HG03139 (cell line): ENCODE measurements at regions not wholly inside any gene's neighbourhood (a gene's known extent, or its start where the extent isn't known, plus 50 kb on each side); places are given as distances from the start of the nearest gene placed in this dataset.

Source experiments
- ATAC-seq: cut with Tn5 transposase; IDR thresholded peaks from one replicate; pipeline ENCODE4 v1.9.1; 2021; ENCODE audit not compliant: unreplicated experiment

DNA sequence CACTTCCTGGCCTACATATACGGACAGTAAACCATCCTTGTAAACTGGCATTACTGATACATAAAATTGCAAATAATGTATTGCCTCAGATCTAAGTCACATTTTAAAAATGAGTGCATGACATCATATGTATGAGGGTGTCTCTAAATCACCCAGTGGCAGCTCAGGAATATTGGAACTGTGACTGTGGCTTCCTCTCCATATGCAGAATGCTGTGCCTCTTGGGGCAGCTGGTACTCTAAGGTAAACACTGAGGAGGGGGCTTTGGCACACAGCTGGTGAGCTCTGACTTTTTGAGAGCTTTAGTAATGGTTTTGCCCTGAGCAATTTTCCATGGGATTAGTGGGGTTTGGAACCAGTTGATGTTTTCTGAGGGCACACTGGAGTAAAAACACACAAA is 263.7 kb downstream of the BMP4 start:
- ATAC-seq, result no peak

DNA sequence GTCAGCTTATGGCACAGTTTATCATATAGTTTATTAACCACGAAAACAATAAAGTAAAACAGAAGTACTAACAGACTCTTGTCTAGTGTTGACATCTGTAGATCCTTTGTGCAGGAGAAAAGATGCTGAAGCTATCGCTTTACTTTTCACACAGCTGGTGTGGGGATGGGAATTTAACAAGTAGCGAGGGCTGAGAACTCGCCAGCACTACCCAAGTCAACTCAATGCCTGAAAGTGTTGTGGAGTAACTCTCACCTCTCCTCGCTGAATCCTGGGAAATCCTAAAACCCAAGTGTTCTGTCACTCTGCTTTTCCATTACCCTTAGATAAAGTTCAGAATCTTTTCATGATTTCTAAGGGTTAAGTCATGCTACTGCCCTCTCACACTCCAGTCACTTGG is 264.2 kb downstream of the BMP4 start:
- no peak for ATAC-seq

DNA sequence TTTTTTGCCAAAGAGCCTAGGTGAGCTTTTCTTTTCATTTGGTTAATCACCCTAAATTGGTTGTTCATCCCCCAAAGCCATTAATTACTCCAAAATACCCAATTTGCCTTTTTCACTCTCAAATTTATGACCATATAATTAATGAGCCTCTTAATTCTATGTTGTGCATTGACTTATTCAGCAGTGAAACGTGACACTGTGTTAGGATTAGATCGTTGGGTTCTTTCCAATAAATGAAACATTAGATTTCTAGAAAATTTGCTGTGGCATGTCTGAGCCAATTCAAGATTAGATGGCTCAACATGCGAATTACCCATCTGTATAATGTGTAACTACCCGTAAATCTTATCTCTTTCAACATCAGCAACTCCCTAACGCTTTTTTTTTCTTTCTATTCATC is 273.4 kb downstream of the BMP4 start:
- no peak for ATAC-seq

DNA sequence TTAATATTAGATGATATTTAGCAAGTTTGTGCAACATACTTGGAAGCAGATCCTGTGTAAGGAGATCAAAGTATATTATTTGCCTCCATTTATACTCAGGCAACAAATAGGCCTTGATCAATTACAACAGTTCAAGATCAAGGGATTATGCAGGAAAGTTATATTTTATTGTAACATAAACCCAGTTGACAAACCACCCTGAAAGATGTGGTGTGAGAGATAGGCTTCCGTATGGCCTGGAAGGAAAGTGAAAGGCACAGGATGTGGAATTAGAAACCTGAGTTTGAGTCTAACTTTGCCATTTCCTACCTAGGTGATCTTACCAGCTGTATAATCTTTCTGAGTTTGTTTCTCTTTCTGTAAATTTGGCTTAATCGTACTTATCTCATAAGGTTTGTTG is 284.1 kb downstream of the BMP4 start:
- no peak for ATAC-seq

DNA sequence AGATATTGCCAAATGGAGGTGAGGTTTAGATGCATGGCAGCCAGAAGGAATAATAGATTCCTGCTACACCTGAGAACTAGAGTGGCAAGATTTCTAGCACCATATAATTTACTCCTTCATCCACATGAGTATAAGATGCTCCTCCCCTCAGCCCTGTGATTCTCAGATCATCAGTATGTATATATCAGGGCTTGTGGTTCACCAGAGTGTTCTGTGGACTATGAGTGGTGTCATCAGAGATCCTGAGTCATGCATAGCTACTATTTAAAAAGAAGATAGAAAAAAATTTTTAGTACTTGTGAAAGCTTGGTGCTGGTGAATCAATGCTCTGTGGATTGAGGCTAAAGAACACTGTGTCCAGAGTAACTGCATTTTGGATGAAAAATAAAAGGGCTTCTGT is 285.9 kb downstream of the BMP4 start:
- no peak for ATAC-seq

DNA sequence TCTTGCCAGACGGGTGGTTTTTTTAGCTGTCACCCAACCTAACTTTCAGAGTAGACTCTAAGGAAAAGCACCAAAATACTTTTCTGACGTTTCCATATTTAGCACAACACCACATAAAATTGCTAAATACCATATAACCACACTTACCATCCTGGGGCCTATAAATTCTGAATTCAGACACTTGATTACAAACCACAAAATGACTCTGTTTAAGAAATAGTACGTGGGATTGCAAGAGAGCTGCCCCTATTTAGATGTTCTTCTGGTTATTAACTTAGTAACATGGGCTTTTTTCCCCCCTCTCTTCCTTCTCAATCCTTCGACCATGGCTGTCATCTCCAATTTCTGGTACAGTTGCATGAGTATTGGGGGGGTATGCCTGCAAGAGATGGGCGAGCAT is 287.7 kb downstream of the BMP4 start:
- no peak for ATAC-seq

DNA sequence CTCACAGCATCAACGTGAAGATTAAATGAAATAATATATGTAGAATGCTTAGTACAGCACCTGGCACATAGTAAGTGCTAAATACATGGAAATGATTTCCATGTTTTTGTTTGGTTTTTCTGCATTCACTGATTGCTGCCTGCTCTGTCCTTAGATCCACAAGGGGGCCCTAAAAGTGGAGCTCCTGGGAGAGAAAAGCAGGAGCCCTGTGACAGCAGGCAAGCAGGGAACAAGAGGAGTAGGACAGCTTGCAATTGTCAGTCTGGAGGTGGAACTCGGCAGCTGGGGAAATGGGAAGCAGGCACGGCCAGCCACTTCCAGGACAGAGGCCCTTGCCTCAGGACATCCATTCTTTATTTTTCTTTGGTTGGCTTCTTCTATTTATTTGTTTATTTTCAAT is 292.9 kb downstream of the BMP4 start:
- ATAC-seq, result no peak

DNA sequence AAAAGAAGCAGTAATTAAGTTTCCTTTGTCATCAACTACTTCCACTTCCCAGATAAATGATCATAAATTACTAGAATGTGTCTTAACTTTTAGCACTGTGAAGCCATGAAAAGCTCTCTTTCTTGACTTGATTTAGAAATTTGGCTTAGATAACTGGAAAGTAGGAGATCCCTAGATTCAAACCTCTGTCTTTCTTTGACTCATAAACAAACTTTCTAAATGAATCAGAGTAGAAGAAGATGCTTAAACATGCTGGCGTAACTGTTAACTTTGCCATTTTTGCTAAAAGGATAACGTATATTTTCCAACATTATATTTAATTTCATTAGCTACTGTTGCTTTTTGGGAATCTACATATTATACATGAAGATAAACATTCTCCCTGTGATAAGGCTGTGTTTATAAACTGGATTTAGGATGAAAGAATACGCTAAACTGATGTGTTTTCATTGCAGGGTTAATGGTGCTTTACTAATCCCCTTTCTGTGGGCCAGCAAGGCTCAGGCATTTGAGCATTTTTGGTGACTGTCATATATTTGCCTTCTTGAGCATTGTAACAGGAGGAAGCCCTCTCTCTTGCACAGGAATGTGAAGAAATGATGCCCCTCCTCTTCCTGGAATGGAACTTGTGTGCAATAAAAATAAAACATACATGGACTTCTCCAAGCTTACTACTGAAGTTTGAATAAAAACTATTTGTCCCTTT is 301.4 kb downstream of the BMP4 start:
- ATAC-seq, result no peak

DNA sequence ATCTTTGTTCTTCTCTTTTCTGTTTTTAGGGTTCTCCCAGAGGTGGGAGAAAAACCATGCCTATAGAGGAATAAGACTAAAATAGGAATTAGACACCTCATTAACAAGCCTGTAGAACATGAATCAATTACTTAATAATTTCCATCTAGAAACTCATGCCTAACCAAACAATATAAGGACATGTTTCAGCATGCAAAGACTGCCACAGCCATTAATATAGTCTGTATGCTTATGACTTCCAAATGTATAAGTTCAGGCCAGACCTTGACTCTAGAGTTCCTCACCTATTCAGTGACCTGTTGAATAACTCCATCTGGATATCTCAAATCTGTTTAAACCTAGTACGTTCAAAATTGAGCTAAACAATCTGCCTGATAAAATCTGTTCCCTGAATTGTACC is 304.6 kb downstream of the BMP4 start:
- no peak for ATAC-seq

DNA sequence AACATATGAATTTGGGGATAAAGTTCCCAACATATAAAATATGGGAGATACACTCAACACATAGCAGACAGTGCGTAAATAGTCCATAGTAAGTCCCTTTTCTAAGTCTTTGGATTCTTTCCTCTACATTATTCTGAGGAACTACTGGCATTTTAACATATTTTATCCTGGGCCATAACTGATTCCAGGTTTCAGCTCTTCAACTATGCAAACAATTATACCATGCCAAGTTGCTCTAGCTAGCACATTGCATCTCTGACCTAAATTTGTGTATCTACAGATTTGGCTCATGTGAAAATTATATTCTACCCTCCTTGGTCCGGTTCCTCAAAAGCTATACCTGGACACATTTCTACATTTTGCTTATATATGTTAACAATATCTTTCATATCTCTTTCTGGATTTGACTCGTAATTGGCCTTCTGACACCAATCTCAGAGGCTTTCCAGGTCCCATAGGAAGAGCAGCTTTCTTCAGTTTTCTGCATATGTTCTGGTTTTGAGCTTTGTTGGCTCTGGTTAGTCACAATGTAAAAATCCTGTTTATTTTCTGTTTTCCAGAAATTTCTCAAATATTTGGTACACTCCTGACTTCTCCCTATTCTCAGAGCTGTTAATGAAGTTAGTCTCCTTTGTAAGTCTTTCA is 305.4 kb downstream of the BMP4 start:
- no peak for ATAC-seq

DNA sequence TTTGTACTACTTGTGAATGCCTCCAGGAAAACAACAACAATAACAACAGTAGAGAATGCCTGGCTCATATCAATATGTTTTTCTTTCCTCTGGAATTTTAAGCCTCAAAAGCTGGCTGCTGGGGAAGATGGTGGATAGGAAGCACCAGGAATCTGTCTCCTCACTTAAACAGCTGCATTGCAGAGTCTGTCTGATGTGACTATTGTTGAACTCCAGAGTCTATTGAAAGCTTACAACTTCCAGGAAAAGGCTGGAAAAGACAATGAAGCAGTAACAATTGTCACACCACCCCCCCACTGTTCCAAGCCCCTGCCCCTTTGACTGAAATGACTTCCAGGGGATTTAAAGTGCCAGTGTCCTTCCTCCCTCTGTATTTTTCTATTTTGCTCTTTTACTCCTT is 309.7 kb downstream of the BMP4 start:
- no peak for ATAC-seq

DNA sequence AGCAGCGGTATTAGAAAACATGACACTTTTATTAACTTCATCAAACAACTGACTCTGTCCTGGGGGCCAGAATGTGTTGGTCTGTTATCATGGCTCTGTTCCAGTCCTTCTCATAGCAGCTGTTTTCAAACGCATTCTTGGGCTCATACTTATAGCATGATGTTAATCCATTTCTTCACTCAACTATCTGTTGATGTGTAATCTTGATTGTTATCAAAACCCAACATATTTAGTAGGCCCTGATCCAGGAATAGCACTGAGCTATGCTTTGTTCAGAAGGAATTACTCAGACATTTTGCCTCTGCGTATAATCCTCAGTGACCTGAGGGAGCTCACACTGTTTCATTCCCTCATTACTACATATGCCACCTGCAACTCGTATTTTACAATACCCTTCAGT is 315.9 kb downstream of the BMP4 start:
- no peak for ATAC-seq

DNA sequence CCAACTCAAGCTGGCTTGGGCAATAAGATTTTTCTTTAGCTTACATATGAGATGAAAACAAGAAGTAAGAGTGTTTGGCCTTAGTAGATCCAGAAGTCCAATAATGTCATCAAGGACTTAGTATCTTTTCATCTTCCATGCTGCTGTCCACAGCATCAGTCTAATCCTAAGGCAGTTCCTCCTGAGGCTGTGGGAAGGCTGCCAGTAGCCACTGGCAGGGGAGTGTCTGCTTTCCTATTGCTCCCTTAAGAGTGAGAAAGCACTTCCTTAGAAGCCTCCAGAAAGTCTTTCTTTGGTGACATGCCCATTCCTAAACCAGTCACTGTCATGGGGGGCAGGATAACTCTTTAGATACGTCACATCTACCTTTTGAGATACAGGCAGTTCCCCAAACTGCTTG is 317.7 kb downstream of the BMP4 start:
- ATAC-seq, result no peak

DNA sequence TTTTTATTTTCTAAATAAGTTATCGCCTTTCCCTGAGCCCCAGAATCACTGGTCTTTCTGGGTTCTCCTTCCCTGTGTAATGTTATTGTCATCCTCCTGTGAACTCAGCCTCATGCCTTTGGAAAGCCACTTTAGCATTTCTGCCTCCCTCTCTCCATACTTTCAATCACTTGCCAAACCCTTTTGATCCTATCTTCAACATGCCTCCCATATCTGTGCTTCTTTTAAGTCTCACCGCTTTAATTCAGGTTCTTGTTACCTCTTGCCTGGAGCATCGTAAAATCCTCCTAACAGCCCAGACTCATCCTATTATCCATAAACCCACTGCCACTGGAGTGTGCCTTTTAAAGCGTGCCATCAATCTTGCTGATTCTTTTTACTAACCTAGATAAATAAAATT is 321.8 kb downstream of the BMP4 start:
- no peak for ATAC-seq

DNA sequence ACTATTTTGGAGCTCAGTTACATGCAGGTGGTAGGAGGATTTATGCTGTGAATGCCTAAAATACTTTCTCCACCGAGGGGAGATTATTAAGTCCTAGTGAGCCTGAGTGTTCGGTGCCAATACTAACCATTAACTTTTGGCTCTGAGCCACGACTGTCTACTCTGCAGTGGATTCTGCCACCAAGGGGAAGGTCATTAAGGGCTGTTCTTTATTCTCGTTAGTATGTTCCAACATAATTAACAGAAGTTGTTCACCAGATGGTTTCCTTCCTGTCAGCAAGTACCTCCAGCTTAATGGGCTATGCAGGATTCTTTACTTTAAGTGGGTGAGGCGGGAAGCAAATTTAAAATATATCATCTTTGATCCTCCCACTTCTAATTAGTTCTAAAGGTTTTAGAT is 326.3 kb downstream of the BMP4 start:
- no peak for ATAC-seq

DNA sequence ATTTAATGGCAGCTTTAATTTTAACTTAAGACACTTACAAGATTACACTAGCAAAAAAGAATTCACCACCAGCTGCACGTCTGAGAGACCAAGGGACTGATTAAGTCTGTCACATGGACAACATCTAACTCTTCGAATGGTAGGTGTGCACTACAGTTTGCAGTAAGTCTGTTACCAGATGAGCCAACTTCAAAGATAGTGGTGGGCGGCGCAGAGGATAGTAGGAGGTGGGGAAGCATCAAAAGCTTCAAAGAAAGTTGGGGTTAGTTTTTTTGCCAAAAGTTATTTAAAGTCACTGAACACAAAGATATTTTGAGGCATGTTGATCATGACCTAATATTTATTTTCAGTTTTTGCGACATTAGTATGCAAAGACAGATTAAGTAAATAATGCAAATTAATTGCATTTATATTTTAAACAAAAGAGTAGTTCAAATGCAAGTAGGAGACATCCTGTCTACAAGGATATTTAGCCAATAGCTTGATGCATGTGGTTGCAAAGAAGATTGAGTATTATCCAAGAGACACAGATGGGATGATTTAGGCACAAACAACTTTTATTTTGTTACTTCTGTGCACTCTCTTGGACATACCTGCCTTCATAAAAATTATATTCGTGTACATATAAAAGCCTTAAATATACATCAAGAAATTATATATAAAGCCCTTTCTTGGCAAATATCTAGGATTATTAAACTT is 327.7 kb downstream of the BMP4 start:
- ATAC-seq, result no peak

DNA sequence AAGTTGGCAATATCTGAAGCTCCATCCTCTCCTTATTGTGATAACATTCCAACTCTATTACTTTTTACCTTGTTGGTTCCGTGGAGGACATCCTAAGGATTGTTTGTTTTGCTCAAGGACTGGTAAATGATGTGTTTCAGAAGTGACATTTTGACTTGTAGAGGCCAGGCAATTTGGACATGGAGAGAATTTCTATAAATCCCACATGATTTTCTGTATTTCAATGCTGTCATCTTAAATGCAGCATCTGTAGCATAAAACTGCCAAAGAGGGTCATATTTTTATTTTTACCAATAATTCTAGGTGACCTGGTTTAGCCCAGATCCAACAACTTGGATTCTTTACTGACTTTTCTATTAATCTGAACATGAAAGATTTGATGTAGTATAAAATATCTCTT is 328.4 kb downstream of the BMP4 start:
- no peak for ATAC-seq

DNA sequence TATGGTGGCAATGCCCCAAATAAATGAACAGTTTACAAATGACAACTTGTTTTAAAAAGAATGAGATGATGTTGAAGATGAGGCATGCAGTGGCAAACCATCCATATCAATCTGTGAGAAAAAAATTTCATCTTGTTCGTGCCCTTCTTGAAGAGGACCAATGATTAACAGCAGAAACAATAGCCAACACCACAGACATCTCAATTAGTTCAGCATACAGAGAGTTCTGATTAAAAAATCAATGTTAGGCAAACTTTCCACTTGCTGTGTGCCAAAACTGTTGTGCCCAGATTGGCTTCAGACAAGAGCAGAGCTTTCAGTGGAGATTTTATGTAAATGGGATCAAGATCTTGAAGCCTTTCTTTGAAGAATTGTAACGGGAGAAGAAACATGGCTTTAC is 329.9 kb downstream of the BMP4 start:
- no peak for ATAC-seq

DNA sequence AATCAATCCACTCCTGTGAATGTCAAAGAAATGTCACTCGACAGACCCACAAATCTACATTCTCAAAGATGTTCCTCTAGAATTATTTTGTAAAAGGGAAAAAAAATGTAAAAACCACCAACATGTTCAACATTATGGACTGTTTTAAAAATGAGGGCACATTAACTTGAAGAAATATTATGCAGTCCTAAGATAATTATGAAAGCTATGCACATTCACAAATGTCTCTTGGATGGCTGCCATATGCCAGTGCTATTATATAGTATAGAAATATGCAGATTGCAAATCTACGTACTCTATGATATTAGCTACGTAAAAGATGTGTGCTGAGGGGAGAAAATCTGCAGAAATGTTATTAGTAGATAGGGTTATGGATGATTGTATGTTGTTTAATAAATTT is 334.2 kb downstream of the BMP4 start:
- ATAC-seq, result no peak

DNA sequence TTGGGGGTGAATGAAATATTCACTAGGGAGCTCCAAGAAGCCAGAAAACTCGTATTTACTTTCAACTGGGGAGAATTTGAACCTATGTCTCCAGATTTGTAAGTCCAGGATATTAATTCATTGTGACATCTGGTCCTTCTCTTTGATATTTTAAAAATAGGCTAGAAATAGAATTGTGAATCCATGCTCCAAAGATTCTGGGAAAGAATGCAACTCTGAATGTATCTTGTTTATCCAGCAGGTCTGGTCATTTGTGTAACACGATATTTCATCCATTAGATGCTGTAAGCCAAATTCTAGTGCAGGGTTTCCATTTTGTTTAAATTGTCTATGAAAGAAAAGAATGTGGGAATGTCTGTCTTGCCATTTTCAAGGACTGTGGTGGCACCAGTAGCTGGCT is 334.7 kb downstream of the BMP4 start:
- no peak for ATAC-seq

DNA sequence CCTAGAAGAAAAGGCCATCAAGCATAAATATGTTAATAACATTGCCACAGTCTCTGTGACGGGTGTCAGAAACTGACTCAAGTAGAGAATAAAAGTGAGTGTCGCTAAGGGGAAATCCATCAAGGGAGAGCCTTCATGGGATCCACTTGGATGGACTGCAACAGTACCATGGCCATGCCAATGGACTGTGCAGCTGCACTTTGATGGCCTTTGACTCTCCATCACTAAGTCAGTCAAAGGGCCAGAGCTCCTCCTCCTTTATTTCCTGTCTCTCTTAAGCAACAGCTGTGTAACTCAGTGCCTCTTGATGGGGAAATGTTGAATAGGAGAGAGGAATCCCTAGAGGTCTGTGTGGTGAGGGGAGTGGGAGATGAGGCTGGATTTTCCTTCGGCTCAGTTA is 335.2 kb downstream of the BMP4 start:
- ATAC-seq, result no peak

DNA sequence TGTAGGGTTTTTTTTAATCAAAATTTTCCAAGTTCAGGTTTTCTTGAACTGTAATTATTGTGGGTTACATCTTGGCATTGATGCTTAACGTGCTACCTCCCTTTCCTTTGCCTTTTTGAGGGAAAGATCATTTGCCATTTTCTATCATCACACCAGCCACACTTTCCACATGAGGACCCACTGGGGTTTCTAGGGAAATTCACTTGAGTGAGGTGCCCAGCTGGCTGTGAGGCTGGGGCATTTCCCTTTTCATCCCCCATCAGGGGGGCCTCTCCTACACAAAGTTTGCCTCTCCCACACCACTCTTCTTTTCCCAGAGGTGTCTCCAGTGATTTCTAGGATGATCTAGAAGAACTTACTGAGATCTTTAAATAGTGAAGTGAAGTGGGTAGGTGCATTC is 335.7 kb downstream of the BMP4 start:
- ATAC-seq, result no peak

DNA sequence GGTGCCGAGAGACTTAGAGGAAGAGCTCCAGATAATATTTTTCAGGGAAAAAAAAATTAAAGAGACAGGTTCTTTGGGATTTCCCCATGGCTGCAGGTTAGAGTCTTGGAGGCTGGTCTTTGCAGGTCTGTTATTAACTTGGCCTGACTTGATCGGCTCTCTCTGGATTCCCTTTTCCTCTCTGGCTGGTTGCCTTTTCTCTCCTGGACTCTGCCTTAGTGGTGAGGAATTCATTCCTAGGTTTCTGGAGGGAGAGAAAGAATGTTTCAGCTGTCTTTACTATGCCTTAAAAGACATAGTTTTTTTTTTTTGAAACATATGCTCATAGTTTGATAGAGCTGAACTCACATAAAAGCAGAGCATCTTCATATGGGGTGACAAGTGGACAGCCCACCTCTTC is 336.3 kb downstream of the BMP4 start:
- ATAC-seq, result no peak
